Activated T-cell treated with anti-CD3 and anti-CD28 coated beads, Interleukin-2, amount 50 U/mL, for 72 hours (primary cell): ENCODE measurements at regions not wholly inside any gene's neighbourhood (a gene's known extent, or its start where the extent isn't known, plus 50 kb on each side); places are given as distances from the start of the nearest gene placed in this dataset.

Experiments
- ATAC-seq, 2 donors: fragments of 150-1000 bp; cut with Tn5 transposase; replicated peaks in 1 of 2; 2 replicates each; pipeline ENCODE4 v1.10.0; 2021; ENCODE audit warnings: moderate library complexity in 2 of 2, mild to moderate bottlenecking in 1 of 2
- DNase-seq, 2 donors: peaks; one replicate each; pipeline ENCODE4 v3.0.0; 2021 to 2022; ENCODE audit warnings: mixed read lengths in 1 of 2
- H3K27ac Mint-ChIP-seq: one replicate; pipeline ENCODE4 v1.8.0; 2022; ENCODE audit warnings: mild to moderate bottlenecking, moderate library complexity, mixed read lengths
- H3K27me3 Mint-ChIP-seq: one replicate; pipeline ENCODE4 v1.8.0; 2022; ENCODE audit warnings: low read depth, mixed read lengths
- H3K36me3 Mint-ChIP-seq, 2 donors: one replicate each; pipeline ENCODE4 v1.8.0; 2022; ENCODE audit warnings: mixed read lengths in 2 of 2, mild to moderate bottlenecking in 1 of 2; ENCODE audit not compliant: insufficient read depth in 2 of 2
- H3K4me1 Mint-ChIP-seq: one replicate; pipeline ENCODE4 v1.8.0; 2022; ENCODE audit warnings: low read depth, mixed read lengths
- H3K4me3 Mint-ChIP-seq, 2 donors: one replicate each; pipeline ENCODE4 v1.8.0; 2022; ENCODE audit warnings: mild to moderate bottlenecking in 2 of 2, mixed read lengths in 2 of 2, moderate library complexity in 2 of 2
- H3K9me3 Mint-ChIP-seq, 2 donors: one replicate each; pipeline ENCODE4 v1.8.0; 2022; ENCODE audit warnings: mixed read lengths in 2 of 2

DNA sequence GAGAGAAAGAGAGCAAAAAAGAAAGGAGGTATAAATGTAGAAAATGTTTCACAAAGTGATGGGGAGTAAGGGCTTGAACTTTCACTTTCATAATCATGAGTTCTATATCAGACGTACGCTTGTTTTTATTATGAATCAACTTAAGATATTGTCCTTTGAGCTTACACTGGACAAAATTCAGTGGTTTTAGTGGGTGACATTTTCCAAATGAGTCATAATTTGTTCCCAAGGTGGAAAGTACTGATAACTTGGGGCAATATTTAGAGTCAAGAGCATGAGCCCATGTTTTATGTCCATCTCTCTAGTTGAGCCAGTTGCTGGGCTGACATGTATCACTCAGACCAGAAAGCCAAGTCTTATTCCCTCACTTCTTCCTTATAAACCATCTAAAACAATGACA is 161.6 kb downstream of the CHRM3 start:
- Mint-ChIP-seq H3K9me3 (peaks cover 0 to 4% of the 10 kb centered on the region in 2 donors), H3K27me3 (no peaks in the 10 kb centered on the region), H3K4me3 (peak overlapping the region; percentile 25 to 86), H3K36me3 (peaks cover 4 to 8% of the 10 kb centered on the region in 2 donors), H3K4me1 (peaks cover 20% of the 10 kb centered on the region), H3K27ac (peak overlapping the region; percentile 63)
- ATAC-seq (peak; percentile 74 to 75), DNase-seq (no peak)

DNA sequence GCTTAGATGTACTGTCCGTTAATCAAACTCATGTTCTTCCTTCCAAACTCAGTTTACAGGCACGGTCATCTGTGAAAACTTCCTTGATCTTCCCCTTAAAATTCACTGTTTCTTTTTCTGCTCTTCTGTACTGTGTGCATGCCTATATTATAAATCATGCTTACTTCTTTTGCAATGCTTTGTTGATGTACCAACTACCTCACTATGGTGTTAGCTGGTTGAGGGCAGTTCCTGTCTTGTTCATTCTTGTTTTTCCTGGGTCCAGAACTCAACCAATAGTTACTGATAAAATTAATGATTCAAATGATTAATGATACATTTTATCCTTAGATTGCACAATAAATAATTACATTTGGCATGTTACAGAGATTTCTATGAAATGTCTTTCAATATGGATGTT is 163.8 kb downstream of the CHRM3 start:
- Mint-ChIP-seq H3K27ac (no peak overlapping the region), H3K4me3 (no peak overlapping the region), H3K27me3 (no peaks in the 10 kb centered on the region), H3K9me3 (peaks cover 0 to 4% of the 10 kb centered on the region in 2 donors), H3K4me1 (peaks cover 20% of the 10 kb centered on the region), H3K36me3 (peaks cover 4 to 8% of the 10 kb centered on the region in 2 donors)
- ATAC-seq (no peak), DNase-seq (no peak)

DNA sequence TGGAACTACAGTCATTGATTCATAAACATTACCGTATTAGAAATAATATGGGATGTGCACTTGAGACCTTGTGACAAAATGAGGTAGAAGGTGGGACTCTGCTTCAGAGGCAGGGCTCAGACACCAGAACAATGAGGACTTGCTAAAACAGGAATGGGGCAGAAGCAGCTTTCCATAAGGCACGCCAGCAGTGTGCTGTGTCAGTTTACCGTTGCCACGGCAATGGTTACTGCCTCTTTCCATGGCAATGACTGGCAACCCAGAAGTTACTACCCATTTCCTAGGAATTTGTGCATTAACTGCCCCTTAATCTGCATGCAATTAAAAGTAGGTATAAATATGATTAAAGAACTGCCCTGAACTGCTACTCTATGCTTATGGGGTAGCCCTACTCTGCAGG is 169.0 kb downstream of the CHRM3 start:
- no peaks in the 10 kb centered on the region for H3K27me3 Mint-ChIP-seq
- no peaks in the 10 kb centered on the region for H3K9me3 Mint-ChIP-seq
- ATAC-seq (no peak), DNase-seq (no peak)
- no peaks in the 10 kb centered on the region for H3K36me3 Mint-ChIP-seq
- H3K27ac Mint-ChIP-seq: no peak overlapping the region
- no peaks in the 10 kb centered on the region for H3K4me1 Mint-ChIP-seq
- H3K4me3 Mint-ChIP-seq: no peak overlapping the region

DNA sequence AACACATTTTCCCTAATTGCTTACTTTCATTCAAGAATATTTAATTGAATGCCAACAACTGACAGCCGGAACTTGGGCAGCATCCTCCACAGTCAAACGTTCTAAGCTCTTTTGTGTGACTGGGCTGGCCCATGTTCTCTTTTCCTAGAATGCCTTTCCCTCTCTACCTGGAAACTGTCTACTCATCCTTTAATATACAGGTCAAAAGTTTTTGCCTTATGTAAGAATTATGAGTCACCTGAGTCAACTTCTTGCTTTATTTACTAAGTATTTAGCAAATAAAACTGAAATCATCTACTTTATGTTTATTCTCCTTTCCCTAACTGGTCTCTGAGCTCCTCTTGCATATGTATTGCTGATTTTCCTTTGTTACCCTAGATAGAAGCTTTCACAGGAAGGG is 172.2 kb downstream of the CHRM3 start:
- Mint-ChIP-seq H3K36me3 (no peaks in the 10 kb centered on the region), H3K9me3 (no peaks in the 10 kb centered on the region), H3K27ac (no peak overlapping the region), H3K4me3 (no peak overlapping the region), H3K4me1 (no peaks in the 10 kb centered on the region), H3K27me3 (no peaks in the 10 kb centered on the region)
- no peak for ATAC-seq
- DNase-seq: no peak

- ATAC-seq (peak in 1 of 2 donors; percentile 60), DNase-seq (no peak)
- no peaks in the 10 kb centered on the region for H3K4me1 Mint-ChIP-seq
- no peak overlapping the region for H3K27ac Mint-ChIP-seq
- H3K27me3 Mint-ChIP-seq: no peaks in the 10 kb centered on the region
- no peaks in the 10 kb centered on the region for H3K36me3 Mint-ChIP-seq
- no peak overlapping the region for H3K4me3 Mint-ChIP-seq
- H3K9me3 Mint-ChIP-seq: no peaks in the 10 kb centered on the region
Observed at GRCh38 chr1:239558991-239559390, 172.6 kb downstream of the CHRM3 start.

- H3K36me3 Mint-ChIP-seq: no peaks in the 10 kb centered on the region
- H3K9me3 Mint-ChIP-seq: no peaks in the 10 kb centered on the region
- H3K27ac Mint-ChIP-seq: no peak overlapping the region
- DNase-seq: no peak
- no peak for ATAC-seq
- H3K27me3 Mint-ChIP-seq: no peaks in the 10 kb centered on the region
- H3K4me3 Mint-ChIP-seq: no peak overlapping the region
- H3K4me1 Mint-ChIP-seq: no peaks in the 10 kb centered on the region
Observed at GRCh38 chr1:239560921-239561320, 174.6 kb downstream of the CHRM3 start.

GRCh38 chr1:239562095-239562494 is 175.7 kb downstream of the CHRM3 start:
- Mint-ChIP-seq H3K27ac (no peak overlapping the region), H3K9me3 (no peaks in the 10 kb centered on the region), H3K4me3 (no peak overlapping the region), H3K36me3 (no peaks in the 10 kb centered on the region), H3K4me1 (no peaks in the 10 kb centered on the region), H3K27me3 (no peaks in the 10 kb centered on the region)
- ATAC-seq: no peak
- DNase-seq: no peak

GRCh38 chr1:239563681-239564080 is 177.3 kb downstream of the CHRM3 start:
- Mint-ChIP-seq H3K9me3 (no peaks in the 10 kb centered on the region), H3K4me1 (no peaks in the 10 kb centered on the region), H3K36me3 (no peaks in the 10 kb centered on the region), H3K27me3 (no peaks in the 10 kb centered on the region), H3K27ac (no peak overlapping the region), H3K4me3 (no peak overlapping the region)
- ATAC-seq: no peak
- no peak for DNase-seq

DNA sequence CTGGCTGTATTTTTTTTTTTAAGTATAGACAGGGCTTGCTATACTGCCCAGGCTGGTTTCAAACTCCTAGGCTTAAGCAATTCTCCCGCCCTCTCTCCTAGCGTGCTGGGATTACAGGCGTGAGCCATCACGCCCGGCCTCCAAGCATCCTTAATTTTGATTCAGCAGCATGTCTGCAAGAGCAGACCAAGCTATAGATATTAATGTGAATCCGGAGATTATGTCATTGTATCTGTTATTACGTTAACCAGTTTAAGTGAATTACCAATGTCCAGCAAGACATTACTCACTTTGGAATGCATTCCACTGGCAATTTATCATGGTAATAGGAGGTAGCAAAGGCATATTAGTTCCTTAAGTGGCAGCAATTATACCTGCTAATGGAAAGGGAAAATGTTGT is 179.7 kb downstream of the CHRM3 start:
- Mint-ChIP-seq H3K36me3 (no peaks in the 10 kb centered on the region), H3K4me3 (no peak overlapping the region), H3K4me1 (no peaks in the 10 kb centered on the region), H3K27me3 (no peaks in the 10 kb centered on the region), H3K27ac (no peak overlapping the region), H3K9me3 (no peaks in the 10 kb centered on the region)
- DNase-seq (no peak), ATAC-seq (no peak)

- Mint-ChIP-seq H3K27ac (no peak overlapping the region), H3K36me3 (no peaks in the 10 kb centered on the region), H3K4me3 (no peak overlapping the region), H3K27me3 (no peaks in the 10 kb centered on the region), H3K9me3 (no peaks in the 10 kb centered on the region), H3K4me1 (peaks cover 9% of the 10 kb centered on the region)
- DNase-seq (no peak), ATAC-seq (no peak)
Observed at GRCh38 chr1:239570878-239571277, 184.5 kb downstream of the CHRM3 start.

DNA sequence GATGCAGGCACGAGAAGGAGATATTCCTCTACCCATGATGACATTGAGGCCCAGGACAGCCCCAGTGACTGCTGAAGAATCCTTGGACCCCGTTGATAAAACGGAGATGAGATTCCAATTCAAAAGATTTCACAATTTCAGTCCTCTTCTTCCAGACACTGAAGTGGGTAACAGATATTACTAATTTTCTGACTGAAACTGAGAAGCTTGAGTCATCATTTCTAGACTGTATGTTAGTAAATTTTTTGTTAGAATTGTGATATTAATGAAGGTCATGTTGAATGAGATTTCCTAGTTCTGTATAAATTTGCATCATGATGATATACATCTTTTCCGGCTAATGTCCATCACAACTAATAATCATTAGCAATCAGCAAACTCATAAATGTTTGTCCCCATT is 185.8 kb downstream of the CHRM3 start:
- no peak for ATAC-seq

DNA sequence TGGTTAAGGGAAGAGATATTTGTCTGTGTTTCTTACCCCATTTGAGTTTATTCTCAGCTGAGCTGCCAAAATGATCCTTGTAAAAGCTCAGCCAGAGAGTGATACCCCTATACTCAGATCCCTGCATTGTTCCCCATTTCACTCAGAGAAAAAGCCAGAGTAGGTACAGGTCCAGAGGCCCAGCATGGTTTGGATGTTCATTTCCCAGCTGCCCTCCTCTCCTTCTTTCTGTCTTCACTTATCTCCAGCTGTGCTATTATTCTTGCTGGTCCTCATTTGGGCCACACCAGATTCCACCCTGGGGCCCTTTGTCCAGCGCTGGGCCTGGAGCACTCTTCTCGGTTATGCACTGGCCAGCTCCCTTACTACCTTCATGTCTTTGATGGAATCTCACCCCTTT is 187.7 kb downstream of the CHRM3 start:
- Mint-ChIP-seq H3K36me3 (no peaks in the 10 kb centered on the region), H3K27me3 (no peaks in the 10 kb centered on the region), H3K9me3 (no peaks in the 10 kb centered on the region), H3K4me1 (peaks cover 9% of the 10 kb centered on the region), H3K4me3 (no peak overlapping the region), H3K27ac (no peak overlapping the region)
- DNase-seq (no peak), ATAC-seq (no peak)

More for the DNA sequence above, 185.8 kb downstream of the CHRM3 start:
- H3K27me3 Mint-ChIP-seq: no peaks in the 10 kb centered on the region
- H3K4me1 Mint-ChIP-seq: peaks cover 9% of the 10 kb centered on the region
- no peaks in the 10 kb centered on the region for H3K36me3 Mint-ChIP-seq
- no peak overlapping the region for H3K4me3 Mint-ChIP-seq
- no peaks in the 10 kb centered on the region for H3K9me3 Mint-ChIP-seq
- DNase-seq: no peak
- H3K27ac Mint-ChIP-seq: no peak overlapping the region

- Mint-ChIP-seq H3K27ac (no peak overlapping the region), H3K9me3 (no peaks in the 10 kb centered on the region), H3K4me1 (peaks cover 9% of the 10 kb centered on the region), H3K36me3 (no peaks in the 10 kb centered on the region), H3K4me3 (no peak overlapping the region), H3K27me3 (no peaks in the 10 kb centered on the region)
- peak in 1 of 2 donors; percentile 53 for ATAC-seq
- no peak for DNase-seq
Observed at GRCh38 chr1:239575113-239575512, 188.7 kb downstream of the CHRM3 start.

GRCh38 chr1:239583536-239583935 is 197.2 kb downstream of the CHRM3 start:
- Mint-ChIP-seq H3K9me3 (no peaks in the 10 kb centered on the region), H3K27ac (no peak overlapping the region), H3K27me3 (peaks cover 8% of the 10 kb centered on the region), H3K4me3 (no peak overlapping the region), H3K4me1 (peaks cover 14% of the 10 kb centered on the region), H3K36me3 (no peaks in the 10 kb centered on the region)
- DNase-seq (no peak), ATAC-seq (no peak)
